Gastroesophageal sphincter (tissue), 4 donors: ENCODE measurements at regions not wholly inside any gene's neighbourhood (a gene's known extent, or its start where the extent isn't known, plus 50 kb on each side); places are given as distances from the start of the nearest gene placed in this dataset.

Experiments used
- ATAC-seq: fragments of 150-250 bp; one replicate; pipeline ENCODE4 v1.9.1; 2016; ENCODE audit warnings: mild to moderate bottlenecking, moderate library complexity
- H3K27ac ChIP-seq, 4 donors: fragments of 200-600 bp; sonication (generic) in 3 of 4; 1 replicate in 3 of 4; 2 replicates in 1 of 4; pipeline ENCODE4 v1.5.1; 2016 to 2019
- H3K27me3 ChIP-seq: fragments of 200-600 bp; sonication (generic); one replicate; pipeline ENCODE4 v1.5.1; 2019
- H3K36me3 ChIP-seq, 2 donors: fragments of 200-600 bp; sonication (generic); one replicate each; pipeline ENCODE4 v1.5.1; 2019; ENCODE audit warnings: control low read depth in 1 of 2
- H3K4me1 ChIP-seq, 3 donors: fragments of 200-600 bp; sonication (generic); 1 replicate in 2 of 3; 2 replicates in 1 of 3; pipeline ENCODE4 v1.5.1; 2016 to 2019; ENCODE audit warnings: control low read depth in 2 of 3
- H3K4me3 ChIP-seq, 2 donors: fragments of 200-600 bp; sonication (generic); one replicate each; pipeline ENCODE4 v1.5.1; 2019; ENCODE audit warnings: mild to moderate bottlenecking in 1 of 2, moderate library complexity in 1 of 2
- H3K9me3 ChIP-seq, 3 donors: fragments of 200-600 bp; sonication (generic); one replicate each; pipeline ENCODE4 v1.5.1; 2017 to 2019; ENCODE audit warnings: control low read depth in 2 of 3
- EP300 ChIP-seq: sonication (generic); formaldehyde crosslinking; IDR thresholded peaks from one replicate; pipeline ENCODE4 v1.6.1; 2017; ENCODE audit warnings: antibody characterized with exemption, mild to moderate bottlenecking
- POLR2A ChIP-seq, 2 donors: fragments of 450-650 bp; IDR thresholded peaks; one replicate each; pipeline ENCODE4 v1.6.1; 2017; ENCODE audit warnings: antibody characterized with exemption in 2 of 2, mild to moderate bottlenecking in 2 of 2, moderate library complexity in 1 of 2
- POLR2AphosphoS5 ChIP-seq: sonication (generic); formaldehyde crosslinking; IDR thresholded peaks from one replicate; pipeline ENCODE4 v1.6.1; 2017; ENCODE audit warnings: antibody characterized with exemption
- WGBS, 2 donors: methylation state at CpG; one replicate each; pipeline ENCODE4 v1.1.5; 2018; ENCODE audit warnings: low coverage in 1 of 2; 5-methylcytosine and 5-hydroxymethylcytosine counted together
- TF ChIP-seq, protein P1 (sequence below), 4 experiments: fragments of 200-600 bp in 2 of 4; fragments of 450-650 bp in 2 of 4; sonication (generic) in 1 of 4; IDR thresholded peaks; one replicate each; pipeline ENCODE4 v1.5.1; 2017 to 2019; ENCODE audit warnings: antibody characterized with exemption in 4 of 4, mild to moderate bottlenecking in 2 of 4, moderate library complexity in 2 of 4

DNA sequence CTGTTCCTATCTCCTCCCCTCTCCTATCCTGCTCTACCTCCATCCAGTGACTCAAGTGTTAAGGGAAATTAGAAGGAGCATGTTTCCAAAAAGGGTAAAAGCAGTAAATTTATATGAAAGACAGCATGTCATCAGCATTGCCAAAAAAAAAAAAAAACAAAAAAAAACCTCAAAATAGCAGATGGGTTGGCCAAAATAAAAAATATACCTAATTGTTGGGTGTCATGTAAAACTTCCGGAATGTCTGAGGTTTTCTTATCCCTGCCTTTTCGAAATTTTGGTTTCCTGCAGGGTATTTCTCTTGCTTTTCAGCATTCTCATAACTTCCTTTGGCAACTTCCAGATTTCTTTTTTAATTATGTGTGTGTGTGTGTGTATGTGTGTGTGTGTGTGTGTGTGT, 241.6 kb upstream of the FN1 start:
- H3K27ac ChIP-seq: no peak overlapping the region
- H3K36me3 ChIP-seq: no peaks in the 10 kb centered on the region
- TF ChIP-seq, protein P1, sequence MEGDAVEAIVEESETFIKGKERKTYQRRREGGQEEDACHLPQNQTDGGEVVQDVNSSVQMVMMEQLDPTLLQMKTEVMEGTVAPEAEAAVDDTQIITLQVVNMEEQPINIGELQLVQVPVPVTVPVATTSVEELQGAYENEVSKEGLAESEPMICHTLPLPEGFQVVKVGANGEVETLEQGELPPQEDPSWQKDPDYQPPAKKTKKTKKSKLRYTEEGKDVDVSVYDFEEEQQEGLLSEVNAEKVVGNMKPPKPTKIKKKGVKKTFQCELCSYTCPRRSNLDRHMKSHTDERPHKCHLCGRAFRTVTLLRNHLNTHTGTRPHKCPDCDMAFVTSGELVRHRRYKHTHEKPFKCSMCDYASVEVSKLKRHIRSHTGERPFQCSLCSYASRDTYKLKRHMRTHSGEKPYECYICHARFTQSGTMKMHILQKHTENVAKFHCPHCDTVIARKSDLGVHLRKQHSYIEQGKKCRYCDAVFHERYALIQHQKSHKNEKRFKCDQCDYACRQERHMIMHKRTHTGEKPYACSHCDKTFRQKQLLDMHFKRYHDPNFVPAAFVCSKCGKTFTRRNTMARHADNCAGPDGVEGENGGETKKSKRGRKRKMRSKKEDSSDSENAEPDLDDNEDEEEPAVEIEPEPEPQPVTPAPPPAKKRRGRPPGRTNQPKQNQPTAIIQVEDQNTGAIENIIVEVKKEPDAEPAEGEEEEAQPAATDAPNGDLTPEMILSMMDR (IDR thresholded peaks at IDR 0.05): no peak
- no peak for TF ChIP-seq POLR2A (IDR thresholded peaks at IDR 0.05)
- H3K4me1 ChIP-seq: peaks cover 0 to 19% (median 0%) of the 10 kb centered on the region in 3 donors
- H3K4me3 ChIP-seq: no peak overlapping the region
- H3K9me3 ChIP-seq: peaks cover 0 to 4% (median 0%) of the 10 kb centered on the region in 3 donors
- ATAC-seq: no peak
- 72 to 84% methylated on average over 2 of the region's 2 CpGs for WGBS, 2 donors
- H3K27me3 ChIP-seq: no peaks in the 10 kb centered on the region

DNA sequence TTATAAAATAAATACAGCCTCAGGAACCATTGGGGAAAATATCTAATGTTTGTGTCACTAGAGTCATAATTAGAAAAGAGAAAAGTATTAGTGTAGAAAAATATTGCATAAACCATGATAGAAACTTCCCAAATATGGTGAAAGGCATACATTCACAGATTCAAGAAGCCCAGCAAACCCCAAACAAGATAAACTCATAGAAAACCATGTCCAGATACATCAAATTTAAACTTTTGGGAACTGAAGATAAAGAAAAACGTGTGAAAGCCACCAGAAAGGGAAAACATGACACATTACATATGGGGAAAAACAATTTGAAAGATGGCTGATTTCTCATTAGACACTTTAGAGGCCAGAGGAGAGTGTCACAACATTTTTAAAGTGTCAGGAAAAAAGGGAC, 236.5 kb upstream of the FN1 start:
- no peak for ATAC-seq
- 76 to 100% methylated on average over 1 of the region's 1 CpG for WGBS, 2 donors
- Histone ChIP-seq H3K4me1 (peaks cover 0 to 32% (median 6%) of the 10 kb centered on the region in 3 donors), H3K36me3 (no peaks in the 10 kb centered on the region), H3K4me3 (no peak overlapping the region), H3K27me3 (no peaks in the 10 kb centered on the region), H3K27ac (no peak overlapping the region), H3K9me3 (peaks cover 0 to 7% (median 0%) of the 10 kb centered on the region in 3 donors)
- TF ChIP-seq POLR2A (IDR thresholded peaks at IDR 0.05) (no peak), POLR2AphosphoS5 (no peak), EP300 (no peak)
- TF ChIP-seq, protein P1 (IDR thresholded peaks at IDR 0.05): no peak

DNA sequence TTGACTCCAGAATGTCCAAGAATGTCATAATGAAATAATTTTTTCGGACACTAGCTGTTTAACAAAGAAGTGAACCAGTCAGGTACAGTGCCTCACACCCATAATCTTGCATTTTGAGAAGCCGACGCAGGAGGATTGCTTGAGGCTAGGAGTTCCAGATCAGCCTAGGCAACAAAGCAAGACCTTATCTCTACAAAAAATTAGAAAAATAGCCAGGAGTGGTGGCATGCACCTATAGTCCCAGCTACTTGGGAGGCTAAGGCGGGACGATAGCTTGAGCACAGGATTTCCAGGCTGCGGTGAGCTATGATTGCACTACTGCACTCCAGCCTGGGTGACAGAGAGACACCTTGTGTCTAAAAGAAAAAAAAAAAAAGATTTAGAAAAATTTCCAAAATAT, 235.8 kb upstream of the FN1 start:
- no peak overlapping the region for H3K4me3 ChIP-seq
- no peak for TF ChIP-seq POLR2AphosphoS5
- TF ChIP-seq EP300: no peak
- TF ChIP-seq, protein P1 (IDR thresholded peaks at IDR 0.05): no peak
- TF ChIP-seq POLR2A (IDR thresholded peaks at IDR 0.05): no peak
- peaks cover 0 to 7% (median 0%) of the 10 kb centered on the region in 3 donors for H3K9me3 ChIP-seq
- WGBS, 2 donors: 88% methylated on average over 6 of the region's 6 CpGs
- no peak for ATAC-seq
- H3K4me1 ChIP-seq: peaks cover 0 to 35% (median 7%) of the 10 kb centered on the region in 3 donors
- no peak overlapping the region for H3K27ac ChIP-seq
- no peaks in the 10 kb centered on the region for H3K36me3 ChIP-seq
- no peaks in the 10 kb centered on the region for H3K27me3 ChIP-seq

DNA sequence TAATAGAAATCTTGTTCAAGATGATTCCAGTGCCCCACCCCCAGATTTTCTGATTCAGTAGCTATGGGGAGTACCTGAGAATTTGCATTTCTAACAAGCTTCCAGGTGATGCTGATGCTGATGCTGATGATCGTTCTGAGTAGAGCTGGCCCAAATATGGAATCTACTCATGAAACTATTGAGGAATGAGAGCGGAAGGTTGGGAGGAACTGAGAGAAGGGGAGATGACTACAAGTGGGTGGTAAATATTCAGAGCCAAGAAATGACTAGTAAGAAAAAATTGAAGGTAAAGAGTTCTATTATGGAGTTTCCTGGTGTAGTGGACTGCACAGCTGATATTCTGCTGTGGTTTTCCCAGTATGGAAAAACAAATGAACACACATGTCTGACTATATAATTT, 235.4 kb upstream of the FN1 start:
- TF ChIP-seq, protein P1 (IDR thresholded peaks at IDR 0.05): no peak
- TF ChIP-seq POLR2AphosphoS5 (no peak), EP300 (no peak), POLR2A (IDR thresholded peaks at IDR 0.05) (no peak)
- WGBS, 2 donors: 83% methylated on average over 2 of the region's 2 CpGs; no CpG with 5 or more reads in 1 of the 2 donors
- no peak for ATAC-seq
- no peaks in the 10 kb centered on the region for H3K36me3 ChIP-seq
- no peak overlapping the region for H3K4me3 ChIP-seq
- no peak overlapping the region for H3K27ac ChIP-seq
- peaks cover 0 to 7% (median 0%) of the 10 kb centered on the region in 3 donors for H3K9me3 ChIP-seq
- no peaks in the 10 kb centered on the region for H3K27me3 ChIP-seq
- H3K4me1 ChIP-seq: peaks cover 0 to 35% (median 7%) of the 10 kb centered on the region in 3 donors

DNA sequence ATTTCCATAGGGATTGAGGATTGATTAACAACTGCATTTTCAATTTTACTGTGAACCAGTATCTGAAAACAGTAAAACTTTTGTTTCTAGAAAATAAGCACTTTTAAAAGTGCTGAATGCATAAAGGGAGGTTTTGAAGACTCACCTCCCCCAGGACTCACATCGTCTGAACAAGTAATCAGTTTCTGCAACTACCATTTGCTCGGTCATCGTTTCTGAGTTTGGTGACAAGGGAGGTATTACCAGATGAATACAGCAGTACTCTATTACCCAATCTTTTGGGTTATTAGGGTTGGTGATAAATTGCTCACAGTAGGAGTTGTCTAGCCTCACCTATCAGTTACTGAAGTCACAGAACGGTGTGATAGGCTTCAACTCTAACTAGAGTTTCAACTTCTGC, 234.5 kb upstream of the FN1 start:
- 80 to 93% methylated on average over 2 to 4 of the region's 4 CpGs for WGBS, 2 donors
- Histone ChIP-seq H3K27ac (no peak overlapping the region), H3K36me3 (no peaks in the 10 kb centered on the region)

More for the DNA sequence above, 234.5 kb upstream of the FN1 start:
- Histone ChIP-seq H3K4me3 (no peak overlapping the region), H3K4me1 (peaks cover 0 to 36% (median 7%) of the 10 kb centered on the region in 3 donors), H3K27me3 (no peaks in the 10 kb centered on the region), H3K9me3 (peaks cover 0 to 7% (median 0%) of the 10 kb centered on the region in 3 donors)
- no peak for TF ChIP-seq EP300
- TF ChIP-seq, protein P1 (IDR thresholded peaks at IDR 0.05): no peak
- no peak for TF ChIP-seq POLR2A (IDR thresholded peaks at IDR 0.05)
- TF ChIP-seq POLR2AphosphoS5: no peak
- ATAC-seq: no peak
